Mucosa of gallbladder (tissue), 1 donor: ENCODE measurements at regions not wholly inside any gene's neighbourhood (a gene's known extent, or its start where the extent isn't known, plus 50 kb on each side); places are given as distances from the start of the nearest gene placed in this dataset.
"Not testable (repeated sequence)": the region's sequence is repeated elsewhere in the genome, so short reads cannot be mapped to it uniquely, and the experiment has no call there.

Experiments used
- DNase-seq: peaks from one replicate; pipeline ENCODE4 v3.0.0-alpha.2; 2020; ENCODE audit warnings: low spot score
- donor health status: DM: no; HTN: no; CAD: no.

- DNase-seq, result no peak
These were observed 2114.0 kb downstream of the TP53TG3F start for GRCh38 chr16:35573407-35573806.

GRCh38 chr16:35574011-35574410, 2114.6 kb downstream of the TP53TG3F start:
- no peak for DNase-seq

- DNase-seq, result no peak
These were observed 2115.3 kb downstream of the TP53TG3F start for GRCh38 chr16:35574454-35575431.

- DNase-seq, result no peak
These were observed 2116.0 kb downstream of the TP53TG3F start for GRCh38 chr16:35575432-35575821.

GRCh38 chr16:35585411-35585810, 2126.0 kb downstream of the TP53TG3F start:
- no peak for DNase-seq

GRCh38 chr16:35590913-35591312, 2131.5 kb downstream of the TP53TG3F start:
- DNase-seq, result not testable (repeated sequence)

- DNase-seq, result no peak
These were observed 2137.1 kb downstream of the TP53TG3F start for GRCh38 chr16:35596467-35596866.

GRCh38 chr16:35598696-35599332, 2139.4 kb downstream of the TP53TG3F start:
- DNase-seq, result no peak

- no peak for DNase-seq
These were observed 2140.2 kb downstream of the TP53TG3F start for GRCh38 chr16:35599429-35600160.

- not testable (repeated sequence) for DNase-seq
These were observed 2140.7 kb downstream of the TP53TG3F start for GRCh38 chr16:35600161-35600555.

- no peak for DNase-seq
These were observed 2142.7 kb downstream of the TP53TG3F start for GRCh38 chr16:35602116-35602515.

- not testable (repeated sequence) for DNase-seq
These were observed 2144.0 kb downstream of the TP53TG3F start for GRCh38 chr16:35603371-35603770.

GRCh38 chr16:35605921-35606320, 2146.5 kb downstream of the TP53TG3F start:
- no peak for DNase-seq

GRCh38 chr16:35614883-35615282, 2155.5 kb downstream of the TP53TG3F start:
- not testable (repeated sequence) for DNase-seq

- not testable (repeated sequence) for DNase-seq
These were observed 2159.8 kb downstream of the TP53TG3F start for GRCh38 chr16:35619176-35619575.

- DNase-seq, result no peak
These were observed 2166.6 kb downstream of the TP53TG3F start for GRCh38 chr16:35626041-35626440.

- no peak for DNase-seq
These were observed 2169.6 kb downstream of the TP53TG3F start for GRCh38 chr16:35628976-35629375.

- no peak for DNase-seq
These were observed 2172.0 kb downstream of the TP53TG3F start for GRCh38 chr16:35631261-35631945.

- DNase-seq, result no peak
These were observed 2177.2 kb downstream of the TP53TG3F start for GRCh38 chr16:35636480-35637230.

GRCh38 chr16:35637683-35638082, 2178.3 kb downstream of the TP53TG3F start:
- DNase-seq, result no peak
